Lung (tissue), 11 donors: ENCODE measurements at regions not wholly inside any gene's neighbourhood (a gene's known extent, or its start where the extent isn't known, plus 50 kb on each side); places are given as distances from the start of the nearest gene placed in this dataset.
A peak's percentile ranks its signal among the peaks of the same experiment; 100 is the strongest.

Experiments used
- ATAC-seq: fragments of 200-7000 bp; cut with Tn5 transposase; one replicate; pipeline ENCODE4 v1.9.1; 2020; ENCODE audit warnings: moderate number of reproducible peaks; ENCODE audit not compliant: insufficient read depth, low FRiP score
- DNase-seq, 3 donors: peaks; one replicate each; pipeline ENCODE4 v3.0.0-alpha.2; 2013 to 2017
- H3K27ac ChIP-seq, 2 donors: one replicate each; pipeline ENCODE4 v1.5.1; 2013; ENCODE audit warnings: mild to moderate bottlenecking in 2 of 2, moderate library complexity in 2 of 2, control low read depth in 1 of 2, inconsistent platforms in 1 of 2, low read depth in 1 of 2, low read length in 1 of 2
- H3K27me3 ChIP-seq, 3 donors: one replicate each; pipeline ENCODE4 v1.5.1; 2013; ENCODE audit warnings: low read length in 2 of 3; ENCODE audit not compliant: control insufficient read depth in 3 of 3, insufficient read depth in 3 of 3
- H3K36me3 ChIP-seq, 4 donors: one replicate each; pipeline ENCODE4 v1.5.1; 2013; ENCODE audit warnings: low read length in 4 of 4, mild to moderate bottlenecking in 1 of 4, moderate library complexity in 1 of 4; ENCODE audit not compliant: control insufficient read depth in 4 of 4, insufficient read depth in 4 of 4
- H3K4me1 ChIP-seq, 5 donors: one replicate each; pipeline ENCODE4 v1.5.1; 2013; ENCODE audit warnings: low read length in 5 of 5, mild to moderate bottlenecking in 2 of 5, moderate library complexity in 1 of 5; ENCODE audit not compliant: control insufficient read depth in 5 of 5, insufficient read depth in 5 of 5
- H3K4me3 ChIP-seq: one replicate; pipeline ENCODE4 v1.5.1; 2013; ENCODE audit warnings: mild to moderate bottlenecking, control low read depth, moderate library complexity
- H3K9ac ChIP-seq, 2 donors: one replicate each; pipeline ENCODE4 v1.5.1; 2013; ENCODE audit warnings: low read length in 2 of 2, control low read depth in 1 of 2; ENCODE audit not compliant: insufficient read depth in 1 of 2
- H3K9me3 ChIP-seq, 4 donors: one replicate each; pipeline ENCODE4 v1.5.1; 2013; ENCODE audit warnings: low read length in 3 of 4, mild to moderate bottlenecking in 1 of 4, moderate library complexity in 1 of 4; ENCODE audit not compliant: control insufficient read depth in 4 of 4, insufficient read depth in 3 of 4
- CTCF ChIP-seq: IDR thresholded peaks from 2 replicates; pipeline ENCODE4 v1.5.1; 2012; ENCODE audit warnings: mild to moderate bottlenecking; ENCODE audit errors: control extremely low read depth, extremely low read depth
- WGBS, 2 donors: extraction: QIAGEN DNeasy Blood & Tissue Kit; methylation state at CpG; one replicate each; pipeline ENCODE4 v1.1.7; 2013; 5-methylcytosine and 5-hydroxymethylcytosine counted together
- donor health status: control.
- donor health status: control.
- donor health status: Bipolar disorder and iron deficiency.
- donor health status: healthy.
- donor health status: DM: yes; HTN: yes; CAD: no.

- DNase-seq, result peak in 1 of 3 donors; percentile 13
- Histone ChIP-seq H3K9me3 (peaks cover 0 to 2% (median 0%) of the 10 kb centered on the region in 4 donors), H3K36me3 (no peaks in the 10 kb centered on the region), H3K4me1 (no peaks in the 10 kb centered on the region), H3K9ac (no peak overlapping the region), H3K27ac (no peak overlapping the region), H3K27me3 (no peaks in the 10 kb centered on the region), H3K4me3 (no peak overlapping the region)
- peak; percentile 80 for ATAC-seq
- no peak for TF ChIP-seq CTCF
- 59 to 69% methylated on average over 12 of the region's 12 CpGs for WGBS, 2 donors
Observed at GRCh38 chr1:192476802-192477298, 98.7 kb upstream of the RGS1 start.

GRCh38 chr1:192477630-192478029, 97.9 kb upstream of the RGS1 start:
- 5 to 18% methylated on average over 2 of the region's 2 CpGs for WGBS, 2 donors
- Histone ChIP-seq H3K9ac (no peak overlapping the region), H3K36me3 (no peaks in the 10 kb centered on the region), H3K27ac (no peak overlapping the region), H3K27me3 (no peaks in the 10 kb centered on the region), H3K4me1 (no peaks in the 10 kb centered on the region), H3K4me3 (no peak overlapping the region), H3K9me3 (peaks cover 0 to 2% (median 0%) of the 10 kb centered on the region in 4 donors)
- ATAC-seq (no peak), DNase-seq (peak in 2 of 3 donors; percentile 78 to 83)
- peak; percentile 17 for TF ChIP-seq CTCF

GRCh38 chr1:192485692-192486436, 89.7 kb upstream of the RGS1 start:
- Histone ChIP-seq H3K27me3 (no peaks in the 10 kb centered on the region), H3K27ac (no peak overlapping the region), H3K36me3 (no peaks in the 10 kb centered on the region), H3K4me3 (no peak overlapping the region), H3K4me1 (peaks cover 0 to 3% (median 0%) of the 10 kb centered on the region in 5 donors), H3K9ac (no peak overlapping the region), H3K9me3 (no peaks in the 10 kb centered on the region)
- ATAC-seq (peak; percentile 87), DNase-seq (peak; percentile 27 to 85 (median 74))
- TF ChIP-seq CTCF, result no peak
- 56 to 74% methylated on average over 1 of the region's 1 CpG for WGBS, 2 donors
